Peyer's patch (tissue), 4 donors: ENCODE measurements at regions not wholly inside any gene's neighbourhood (a gene's known extent, or its start where the extent isn't known, plus 50 kb on each side); places are given as distances from the start of the nearest gene placed in this dataset.

Experiments used
- POLR2A ChIP-seq, 2 donors: fragments of 450-650 bp; IDR thresholded peaks; one replicate each; pipeline ENCODE4 v1.5.1; 2017; ENCODE audit warnings: antibody characterized with exemption in 2 of 2, mild to moderate bottlenecking in 2 of 2, moderate library complexity in 2 of 2
- TF ChIP-seq, protein P1 (sequence below), 6 experiments: fragments of 450-650 bp in 4 of 6; fragments of 200-600 bp in 2 of 6; sonication (generic) in 1 of 6; IDR thresholded peaks; one replicate each; pipeline ENCODE4 v1.5.1; 2017 to 2019; ENCODE audit warnings: antibody characterized with exemption in 6 of 6, mild to moderate bottlenecking in 3 of 6, moderate library complexity in 1 of 6

DNA sequence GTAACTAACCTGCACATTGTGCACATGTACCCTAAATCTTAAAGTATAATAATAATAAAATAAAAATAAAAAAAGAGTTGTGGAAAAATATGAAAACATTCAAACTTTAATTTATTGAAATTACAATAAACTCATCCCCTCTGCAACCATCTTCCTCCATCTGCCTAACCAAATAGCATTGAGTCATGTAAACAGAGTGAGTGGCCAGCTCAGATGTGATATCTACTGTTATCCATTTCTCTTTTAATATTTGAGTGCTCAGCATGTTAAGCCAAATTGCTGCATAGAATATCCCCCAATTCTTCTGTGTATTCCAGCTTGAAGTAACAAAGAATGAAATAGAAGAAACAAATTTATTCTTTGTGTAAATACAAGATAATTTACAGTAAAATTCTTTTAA is 124.4 kb upstream of the HMHB1 start:
- TF ChIP-seq, protein P1, sequence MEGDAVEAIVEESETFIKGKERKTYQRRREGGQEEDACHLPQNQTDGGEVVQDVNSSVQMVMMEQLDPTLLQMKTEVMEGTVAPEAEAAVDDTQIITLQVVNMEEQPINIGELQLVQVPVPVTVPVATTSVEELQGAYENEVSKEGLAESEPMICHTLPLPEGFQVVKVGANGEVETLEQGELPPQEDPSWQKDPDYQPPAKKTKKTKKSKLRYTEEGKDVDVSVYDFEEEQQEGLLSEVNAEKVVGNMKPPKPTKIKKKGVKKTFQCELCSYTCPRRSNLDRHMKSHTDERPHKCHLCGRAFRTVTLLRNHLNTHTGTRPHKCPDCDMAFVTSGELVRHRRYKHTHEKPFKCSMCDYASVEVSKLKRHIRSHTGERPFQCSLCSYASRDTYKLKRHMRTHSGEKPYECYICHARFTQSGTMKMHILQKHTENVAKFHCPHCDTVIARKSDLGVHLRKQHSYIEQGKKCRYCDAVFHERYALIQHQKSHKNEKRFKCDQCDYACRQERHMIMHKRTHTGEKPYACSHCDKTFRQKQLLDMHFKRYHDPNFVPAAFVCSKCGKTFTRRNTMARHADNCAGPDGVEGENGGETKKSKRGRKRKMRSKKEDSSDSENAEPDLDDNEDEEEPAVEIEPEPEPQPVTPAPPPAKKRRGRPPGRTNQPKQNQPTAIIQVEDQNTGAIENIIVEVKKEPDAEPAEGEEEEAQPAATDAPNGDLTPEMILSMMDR (IDR thresholded peaks at IDR 0.05): no peak
- no peak for TF ChIP-seq POLR2A (IDR thresholded peaks at IDR 0.05)
